ENCODE measurements at regions not wholly inside any gene's neighbourhood (a gene's known extent, or its start where the extent isn't known, plus 50 kb on each side); places are given as distances from the start of the nearest gene placed in this dataset.
"Not testable (repeated sequence)": the region's sequence is repeated elsewhere in the genome, so short reads cannot be mapped to it uniquely, and the experiment has no call there.

- DNase-seq, result not testable (repeated sequence)
Measured at GRCh38 chr16:29310243-29310642, 96.3 kb downstream of the NPIPB11 start.

- not testable (repeated sequence) for DNase-seq
Measured at GRCh38 chr16:29309601-29310000, 96.9 kb downstream of the NPIPB11 start.

- no peak for DNase-seq
Measured at GRCh38 chr16:29308644-29309546, 97.6 kb downstream of the NPIPB11 start.

GRCh38 chr16:29307598-29308507 is 98.7 kb downstream of the NPIPB11 start:
- no peak for DNase-seq

- no peak for DNase-seq
Measured at GRCh38 chr16:29306943-29307597, 99.4 kb downstream of the NPIPB11 start.

- no peak for DNase-seq
Measured at GRCh38 chr16:29306201-29306600, 100.3 kb downstream of the NPIPB11 start.

- not testable (repeated sequence) for DNase-seq
Measured at GRCh38 chr16:29305018-29305417, 101.5 kb downstream of the NPIPB11 start.

GRCh38 chr16:29304251-29304650 is 102.3 kb downstream of the NPIPB11 start:
- no peak for DNase-seq

GRCh38 chr16:29303520-29303919 is 103.0 kb downstream of the NPIPB11 start:
- no peak for DNase-seq

GRCh38 chr16:29302976-29303375 is 103.5 kb downstream of the NPIPB11 start:
- no peak for DNase-seq

GRCh38 chr16:29302433-29302832 is 104.1 kb downstream of the NPIPB11 start:
- DNase-seq, result not testable (repeated sequence)

GRCh38 chr16:29301662-29302285 is 104.7 kb downstream of the NPIPB11 start:
- DNase-seq, result not testable (repeated sequence)

GRCh38 chr16:29300541-29301535 is 105.7 kb downstream of the NPIPB11 start:
- DNase-seq, result not testable (repeated sequence)

- DNase-seq, result not testable (repeated sequence)
Measured at GRCh38 chr16:29300030-29300491, 106.5 kb downstream of the NPIPB11 start.

GRCh38 chr16:29298997-29299396 is 107.5 kb downstream of the NPIPB11 start:
- not testable (repeated sequence) for DNase-seq

- not testable (repeated sequence) for DNase-seq
Measured at GRCh38 chr16:29298307-29298706, 108.2 kb downstream of the NPIPB11 start.

- not testable (repeated sequence) for DNase-seq
Measured at GRCh38 chr16:29297809-29298177, 108.7 kb downstream of the NPIPB11 start.

- DNase-seq, result not testable (repeated sequence)
Measured at GRCh38 chr16:29297144-29297808, 109.2 kb downstream of the NPIPB11 start.

GRCh38 chr16:29296176-29296575 is 110.3 kb downstream of the NPIPB11 start:
- not testable (repeated sequence) for DNase-seq

All from activated CD4-positive, CD25-positive, alpha-beta regulatory T cell treated with anti-CD3 and anti-CD28 coated beads, Interleukin-2, amount 50 U/mL, for 72 hours (primary cell).